ENCODE measurements at regions not wholly inside any gene's neighbourhood (a gene's known extent, or its start where the extent isn't known, plus 50 kb on each side); places are given as distances from the start of the nearest gene placed in this dataset.

GRCh38 chr2:216808805-216809425 lies 50.9 kb downstream of the TNP1 start:
- intact Hi-C loops (cut with micrococcal nuclease) = no loop called here

- intact Hi-C loops (cut with micrococcal nuclease) = no loop called here
These were observed 52.0 kb downstream of the TNP1 start for GRCh38 chr2:216807857-216808272.

GRCh38 chr2:216804357-216805350 lies 55.2 kb downstream of the TNP1 start:
- intact Hi-C loops (cut with micrococcal nuclease) = no loop called here

GRCh38 chr2:216803791-216804190 lies 56.1 kb downstream of the TNP1 start:
- intact Hi-C loops (cut with micrococcal nuclease) = no loop called here

- intact Hi-C loops (cut with micrococcal nuclease) = no loop called here
These were observed 57.2 kb downstream of the TNP1 start for GRCh38 chr2:216802516-216803215.

GRCh38 chr2:216800836-216801235 lies 59.0 kb downstream of the TNP1 start:
- intact Hi-C loops (cut with micrococcal nuclease) = no loop called here

GRCh38 chr2:216799873-216800431 lies 59.9 kb downstream of the TNP1 start:
- intact Hi-C loops (cut with micrococcal nuclease) = no loop called here

GRCh38 chr2:216796115-216796840 lies 63.6 kb downstream of the TNP1 start:
- intact Hi-C loops (cut with micrococcal nuclease) = no loop called here

- intact Hi-C loops (cut with micrococcal nuclease) = no loop called here
These were observed 66.5 kb downstream of the TNP1 start for GRCh38 chr2:216793386-216793785.

GRCh38 chr2:216792222-216793021 lies 67.4 kb downstream of the TNP1 start:
- intact Hi-C loops (cut with micrococcal nuclease) = no loop called here

GRCh38 chr2:216791303-216791702 lies 68.6 kb downstream of the TNP1 start:
- intact Hi-C loops (cut with micrococcal nuclease) = no loop called here

- intact Hi-C loops (cut with micrococcal nuclease) = no loop called here
These were observed 70.8 kb downstream of the TNP1 start for GRCh38 chr2:216789081-216789480.

GRCh38 chr2:216787851-216788540 lies 71.9 kb downstream of the TNP1 start:
- intact Hi-C loops (cut with micrococcal nuclease) = no loop called here

GRCh38 chr2:216786676-216787075 lies 73.2 kb downstream of the TNP1 start:
- intact Hi-C loops (cut with micrococcal nuclease) = no loop called here

GRCh38 chr2:216784456-216784855 lies 75.4 kb downstream of the TNP1 start:
- intact Hi-C loops (cut with micrococcal nuclease) = no loop called here

GRCh38 chr2:216781709-216782108 lies 78.2 kb downstream of the TNP1 start:
- intact Hi-C loops (cut with micrococcal nuclease) = no loop called here

GRCh38 chr2:216780843-216781242 lies 79.0 kb downstream of the TNP1 start:
- intact Hi-C loops (cut with micrococcal nuclease) = no loop called here

- intact Hi-C loops (cut with micrococcal nuclease) = loop anchor here (1.0 to 10.0 kb wide), 9 partner anchors 79 to 733 kb away; no protein-coding TSS in a partner anchor
These were observed 82.1 kb downstream of the TNP1 start for GRCh38 chr2:216777637-216778273.

Data from T-helper 1 cell treated with Interleukin-12 subunit alpha and Interleukin-12 subunit beta and Interleukin-4 antibody, amounts not matched to agents 30 ng/mL and 1 ng/mL, for 36 hours (primary cell).